ENCODE measurements at regions not wholly inside any gene's neighbourhood (a gene's known extent, or its start where the extent isn't known, plus 50 kb on each side); places are given as distances from the start of the nearest gene placed in this dataset.

DNA sequence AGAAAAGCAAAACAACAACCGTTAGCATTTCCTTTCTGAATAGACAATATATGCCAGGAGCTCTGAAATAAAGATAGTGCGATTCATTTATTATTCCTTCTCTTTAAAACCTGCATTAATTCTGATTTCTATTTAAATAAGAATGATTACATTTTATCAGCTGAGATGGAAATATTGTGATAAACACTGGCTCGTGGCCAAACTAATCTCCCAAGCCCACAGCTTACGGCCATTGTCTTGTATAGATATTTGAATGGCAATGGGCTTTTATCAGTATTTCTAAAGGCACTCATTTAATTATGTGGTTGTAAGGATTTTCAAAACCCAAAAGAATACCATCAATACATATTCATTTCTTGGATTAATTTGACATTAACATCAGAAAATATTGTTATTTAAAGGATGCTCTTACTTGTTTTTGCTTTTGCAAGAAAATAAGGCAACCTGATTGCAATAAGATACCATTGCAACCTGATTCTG is 123.7 kb upstream of the IRX5 start:
- ATAC-seq (no peak), DNase-seq (no peak)
- Histone ChIP-seq H3K27me3 (ENCODE audit: insufficient read depth in 3 of 3, low read length in 2 of 3) (no peaks in the 10 kb centered on the region), H3K27ac (no peak overlapping the region), H3K4me1 (no peaks in the 10 kb centered on the region), H3K4me3 (no peak overlapping the region), H3K9me3 (no peaks in the 10 kb centered on the region), H3K36me3 (ENCODE audit: insufficient read depth in 1 of 2, low read depth in 1 of 2) (no peaks in the 10 kb centered on the region)
- TF ChIP-seq, protein P1, sequence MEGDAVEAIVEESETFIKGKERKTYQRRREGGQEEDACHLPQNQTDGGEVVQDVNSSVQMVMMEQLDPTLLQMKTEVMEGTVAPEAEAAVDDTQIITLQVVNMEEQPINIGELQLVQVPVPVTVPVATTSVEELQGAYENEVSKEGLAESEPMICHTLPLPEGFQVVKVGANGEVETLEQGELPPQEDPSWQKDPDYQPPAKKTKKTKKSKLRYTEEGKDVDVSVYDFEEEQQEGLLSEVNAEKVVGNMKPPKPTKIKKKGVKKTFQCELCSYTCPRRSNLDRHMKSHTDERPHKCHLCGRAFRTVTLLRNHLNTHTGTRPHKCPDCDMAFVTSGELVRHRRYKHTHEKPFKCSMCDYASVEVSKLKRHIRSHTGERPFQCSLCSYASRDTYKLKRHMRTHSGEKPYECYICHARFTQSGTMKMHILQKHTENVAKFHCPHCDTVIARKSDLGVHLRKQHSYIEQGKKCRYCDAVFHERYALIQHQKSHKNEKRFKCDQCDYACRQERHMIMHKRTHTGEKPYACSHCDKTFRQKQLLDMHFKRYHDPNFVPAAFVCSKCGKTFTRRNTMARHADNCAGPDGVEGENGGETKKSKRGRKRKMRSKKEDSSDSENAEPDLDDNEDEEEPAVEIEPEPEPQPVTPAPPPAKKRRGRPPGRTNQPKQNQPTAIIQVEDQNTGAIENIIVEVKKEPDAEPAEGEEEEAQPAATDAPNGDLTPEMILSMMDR (IDR thresholded peaks at IDR 0.05), result no peak
- 89 to 93% (median 92%) methylated on average over 4 of the region's 4 CpGs for WGBS, 3 donors
- intact Hi-C loops (cut with DNase I), result no loop called here

- TF ChIP-seq, protein P1 (IDR thresholded peaks at IDR 0.05), result no peak
- DNase-seq (no peak), ATAC-seq (no peak)
- no peaks in the 10 kb centered on the region for H3K27me3 ChIP-seq (ENCODE audit: insufficient read depth in 3 of 3, low read length in 2 of 3)
- H3K4me1 ChIP-seq, result no peaks in the 10 kb centered on the region
- H3K36me3 ChIP-seq (ENCODE audit: insufficient read depth in 1 of 2, low read depth in 1 of 2), result no peaks in the 10 kb centered on the region
- no peak overlapping the region for H3K4me3 ChIP-seq
- H3K9me3 ChIP-seq, result no peaks in the 10 kb centered on the region
- WGBS, 3 donors, result 70 to 77% (median 77%) methylated on average over 6 of the region's 6 CpGs
- intact Hi-C loops (cut with DNase I), result no loop called here
- H3K27ac ChIP-seq, result no peak overlapping the region
Observed at GRCh38 chr16:54806378-54806777, 124.3 kb upstream of the IRX5 start.

DNA sequence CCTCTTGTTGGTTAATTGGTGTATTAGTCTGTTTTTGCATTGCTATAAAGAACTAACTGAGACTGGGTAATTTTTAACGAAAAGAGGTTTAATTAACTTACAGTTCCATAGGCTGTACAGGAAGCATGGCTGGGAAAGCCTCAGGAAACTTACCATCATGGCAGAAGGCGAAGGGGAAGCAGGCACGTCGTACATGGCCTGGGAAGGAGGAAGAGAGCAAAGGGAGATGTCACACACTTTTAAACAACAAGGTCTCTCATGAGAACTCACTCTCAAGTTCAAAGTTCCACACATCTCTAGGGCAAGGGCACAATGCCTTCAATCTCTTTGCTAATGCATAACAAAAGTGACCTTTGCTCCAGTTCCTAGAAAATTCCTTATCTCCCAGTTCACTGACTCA is 125.0 kb upstream of the IRX5 start:
- no peaks in the 10 kb centered on the region for H3K36me3 ChIP-seq (ENCODE audit: insufficient read depth in 1 of 2, low read depth in 1 of 2)
- TF ChIP-seq, protein P1 (IDR thresholded peaks at IDR 0.05), result no peak
- no peaks in the 10 kb centered on the region for H3K9me3 ChIP-seq
- intact Hi-C loops (cut with DNase I), result no loop called here
- H3K4me1 ChIP-seq, result no peaks in the 10 kb centered on the region
- H3K4me3 ChIP-seq, result no peak overlapping the region
- no peak overlapping the region for H3K27ac ChIP-seq
- ATAC-seq (no peak), DNase-seq (no peak)
- no peaks in the 10 kb centered on the region for H3K27me3 ChIP-seq (ENCODE audit: insufficient read depth in 3 of 3, low read length in 2 of 3)
- 90 to 98% (median 94%) methylated on average over 4 of the region's 4 CpGs for WGBS, 3 donors

DNA sequence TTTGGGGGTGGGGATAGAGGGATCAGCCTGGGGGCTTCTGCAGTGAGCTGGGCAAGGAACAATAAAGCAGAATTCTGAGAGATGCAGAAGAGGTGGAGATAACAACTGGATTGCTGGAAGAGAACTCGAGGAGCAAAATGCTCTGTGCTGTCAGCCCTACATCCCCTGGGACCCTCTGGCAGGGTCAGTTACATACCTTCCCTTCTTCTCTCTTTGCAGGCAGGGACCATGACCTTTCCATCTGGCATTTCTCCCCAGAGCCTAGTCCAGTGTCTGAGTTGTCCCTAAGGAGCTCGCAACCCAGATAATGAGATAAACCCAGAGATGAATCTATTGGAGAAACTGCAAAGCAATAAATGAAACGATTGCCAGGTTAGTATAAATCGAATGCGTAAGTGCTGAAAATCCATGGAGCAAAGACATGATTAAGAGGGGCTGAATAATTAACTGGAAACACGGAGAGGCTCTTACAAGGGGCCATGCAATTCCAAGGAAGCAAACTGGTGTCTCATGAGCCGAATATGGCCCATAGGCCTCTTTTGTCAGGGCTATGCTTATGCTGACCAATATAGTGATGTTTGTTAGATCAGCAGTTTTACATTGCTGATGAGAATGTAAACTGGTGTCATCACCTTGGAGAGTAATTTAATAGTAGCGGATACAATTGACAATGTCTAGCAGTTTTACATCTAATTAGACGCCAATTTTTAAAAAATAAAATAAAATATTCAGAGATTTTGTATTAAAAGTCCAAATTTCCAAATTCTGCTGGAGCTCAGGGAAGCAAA is 129.4 kb upstream of the IRX5 start:
- TF ChIP-seq, protein P1 (IDR thresholded peaks at IDR 0.05), result no peak
- H3K36me3 ChIP-seq (ENCODE audit: insufficient read depth in 1 of 2, low read depth in 1 of 2), result no peaks in the 10 kb centered on the region
- no peak overlapping the region for H3K27ac ChIP-seq
- H3K9me3 ChIP-seq, result no peaks in the 10 kb centered on the region
- H3K4me3 ChIP-seq, result no peak overlapping the region
- intact Hi-C loops (cut with DNase I), result no loop called here
- H3K27me3 ChIP-seq (ENCODE audit: insufficient read depth in 3 of 3, low read length in 2 of 3), result no peaks in the 10 kb centered on the region
- DNase-seq (no peak), ATAC-seq (no peak)
- no peaks in the 10 kb centered on the region for H3K4me1 ChIP-seq
- WGBS, 3 donors, result 81 to 85% (median 83%) methylated on average over 9 of the region's 9 CpGs

DNA sequence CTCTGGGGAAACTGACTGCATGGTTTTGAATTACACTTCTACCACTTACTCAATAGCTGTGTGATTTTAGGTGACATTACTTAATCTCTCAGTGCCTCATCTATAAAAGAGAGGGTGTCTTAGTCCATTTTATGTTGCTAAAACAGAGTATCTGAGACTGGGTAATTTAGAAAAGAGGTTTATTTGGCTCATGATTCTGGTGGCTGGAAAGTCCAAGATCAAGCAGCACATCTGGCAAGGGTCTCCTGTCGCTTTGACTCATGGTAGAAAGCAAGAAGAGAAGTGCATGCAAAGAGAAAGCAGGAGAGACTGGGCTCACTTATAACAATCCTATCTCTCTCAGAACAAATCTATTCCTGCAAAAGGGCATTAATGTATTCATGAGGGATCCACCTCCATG is 132.4 kb upstream of the IRX5 start:
- no peaks in the 10 kb centered on the region for H3K36me3 ChIP-seq (ENCODE audit: insufficient read depth in 1 of 2, low read depth in 1 of 2)
- no peak for ATAC-seq
- intact Hi-C loops (cut with DNase I), result no loop called here
- DNase-seq, result no peak
- no peaks in the 10 kb centered on the region for H3K4me1 ChIP-seq
- 91 to 100% (median 100%) methylated on average over 1 of the region's 1 CpG for WGBS, 3 donors
- H3K27me3 ChIP-seq (ENCODE audit: insufficient read depth in 3 of 3, low read length in 2 of 3), result no peaks in the 10 kb centered on the region
- H3K9me3 ChIP-seq, result no peaks in the 10 kb centered on the region
- no peak overlapping the region for H3K27ac ChIP-seq
- H3K4me3 ChIP-seq, result no peak overlapping the region
- TF ChIP-seq, protein P1 (IDR thresholded peaks at IDR 0.05), result no peak

All from psoas muscle (tissue), 7 donors.